ENCODE measurements at regions not wholly inside any gene's neighbourhood (a gene's known extent, or its start where the extent isn't known, plus 50 kb on each side); places are given as distances from the start of the nearest gene placed in this dataset.
A peak's percentile ranks its signal among the peaks of the same experiment; 100 is the strongest.

DNA sequence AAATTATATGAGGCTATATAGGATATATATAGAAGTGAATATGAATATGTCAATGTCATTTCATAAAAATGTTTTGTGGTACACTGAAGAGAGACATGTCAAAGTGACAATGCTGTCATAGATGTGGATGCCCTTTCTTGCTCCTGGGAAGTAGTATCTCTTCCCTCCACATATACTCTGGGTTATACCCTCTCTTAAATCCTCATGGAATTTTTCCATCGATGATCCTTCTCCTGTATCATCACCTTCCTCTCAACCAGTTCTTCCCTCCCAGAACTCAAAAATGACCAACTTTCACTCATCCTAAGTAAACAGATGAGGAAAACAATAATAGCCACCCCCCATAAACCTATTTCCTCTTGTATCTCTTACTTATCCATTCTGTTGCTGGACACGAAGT lies 351.5 kb downstream of the USP25 start:
- no peaks in the 10 kb centered on the region for H3K27me3 ChIP-seq
- DNase-seq (ENCODE audit: low spot score in 2 of 2): no peak
- 85 to 86% methylated on average over 2 of the region's 2 CpGs for WGBS, 2 donors
- peak overlapping the region in 2 of 4 donors; percentile 59 to 72 for H3K27ac ChIP-seq
- no peak overlapping the region for H3K4me3 ChIP-seq
- TF ChIP-seq EP300 (IDR thresholded peaks at IDR 0.05) (no peak), POLR2A (IDR thresholded peaks at IDR 0.05) (no peak)
- TF ChIP-seq, protein P1, sequence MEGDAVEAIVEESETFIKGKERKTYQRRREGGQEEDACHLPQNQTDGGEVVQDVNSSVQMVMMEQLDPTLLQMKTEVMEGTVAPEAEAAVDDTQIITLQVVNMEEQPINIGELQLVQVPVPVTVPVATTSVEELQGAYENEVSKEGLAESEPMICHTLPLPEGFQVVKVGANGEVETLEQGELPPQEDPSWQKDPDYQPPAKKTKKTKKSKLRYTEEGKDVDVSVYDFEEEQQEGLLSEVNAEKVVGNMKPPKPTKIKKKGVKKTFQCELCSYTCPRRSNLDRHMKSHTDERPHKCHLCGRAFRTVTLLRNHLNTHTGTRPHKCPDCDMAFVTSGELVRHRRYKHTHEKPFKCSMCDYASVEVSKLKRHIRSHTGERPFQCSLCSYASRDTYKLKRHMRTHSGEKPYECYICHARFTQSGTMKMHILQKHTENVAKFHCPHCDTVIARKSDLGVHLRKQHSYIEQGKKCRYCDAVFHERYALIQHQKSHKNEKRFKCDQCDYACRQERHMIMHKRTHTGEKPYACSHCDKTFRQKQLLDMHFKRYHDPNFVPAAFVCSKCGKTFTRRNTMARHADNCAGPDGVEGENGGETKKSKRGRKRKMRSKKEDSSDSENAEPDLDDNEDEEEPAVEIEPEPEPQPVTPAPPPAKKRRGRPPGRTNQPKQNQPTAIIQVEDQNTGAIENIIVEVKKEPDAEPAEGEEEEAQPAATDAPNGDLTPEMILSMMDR (IDR thresholded peaks at IDR 0.05): no peak
- H3K36me3 ChIP-seq: no peaks in the 10 kb centered on the region
- H3K9me3 ChIP-seq: no peaks in the 10 kb centered on the region
- peaks cover 0 to 23% (median 0%) of the 10 kb centered on the region in 4 donors for H3K4me1 ChIP-seq

- Histone ChIP-seq H3K36me3 (no peaks in the 10 kb centered on the region), H3K27ac (peak overlapping the region; percentile 9 to 72 (median 50)), H3K4me3 (peak overlapping the region in 2 of 4 donors; percentile 15 to 22), H3K9me3 (no peaks in the 10 kb centered on the region), H3K27me3 (no peaks in the 10 kb centered on the region), H3K4me1 (peaks cover 0 to 26% (median 0%) of the 10 kb centered on the region in 4 donors)
- no peak for DNase-seq (ENCODE audit: low spot score in 2 of 2)
- WGBS, 2 donors: 28 to 30% methylated on average over 6 of the region's 6 CpGs
- TF ChIP-seq, protein P1 (IDR thresholded peaks at IDR 0.05): peak; percentile 32 to 58 (median 40)
- TF ChIP-seq EP300 (IDR thresholded peaks at IDR 0.05): no peak
Observed at GRCh38 chr21:16082038-16082816, 352.4 kb downstream of the USP25 start.

- DNase-seq (ENCODE audit: low spot score in 2 of 2): peak in 1 of 2 donors; percentile 45
- TF ChIP-seq EP300 (IDR thresholded peaks at IDR 0.05): peak in 1 of 2 donors; percentile 49
- TF ChIP-seq, protein P1 (IDR thresholded peaks at IDR 0.05): no peak
- H3K36me3 ChIP-seq: no peaks in the 10 kb centered on the region
- peaks cover 0 to 29% (median 0%) of the 10 kb centered on the region in 4 donors for H3K4me1 ChIP-seq
- H3K9me3 ChIP-seq: no peaks in the 10 kb centered on the region
- H3K27ac ChIP-seq: peak overlapping the region; percentile 35 to 83 (median 51)
- H3K4me3 ChIP-seq: peak overlapping the region in 1 of 4 donors; percentile 2
- 50 to 53% methylated on average over 7 of the region's 7 CpGs for WGBS, 2 donors
- H3K27me3 ChIP-seq: no peaks in the 10 kb centered on the region
Observed at GRCh38 chr21:16084776-16085364, 355.1 kb downstream of the USP25 start.

GRCh38 chr21:16085421-16085820 lies 355.6 kb downstream of the USP25 start:
- H3K9me3 ChIP-seq: no peaks in the 10 kb centered on the region
- DNase-seq (ENCODE audit: low spot score in 2 of 2): no peak
- H3K4me1 ChIP-seq: peaks cover 0 to 29% (median 0%) of the 10 kb centered on the region in 4 donors
- H3K27me3 ChIP-seq: no peaks in the 10 kb centered on the region
- no peaks in the 10 kb centered on the region for H3K36me3 ChIP-seq
- TF ChIP-seq, protein P1 (IDR thresholded peaks at IDR 0.05): no peak
- TF ChIP-seq POLR2A (IDR thresholded peaks at IDR 0.05) (no peak), EP300 (IDR thresholded peaks at IDR 0.05) (no peak)
- 54 to 57% methylated on average over 5 of the region's 5 CpGs for WGBS, 2 donors
- peak overlapping the region; percentile 35 to 83 (median 51) for H3K27ac ChIP-seq
- peak overlapping the region in 2 of 4 donors; percentile 1 to 2 for H3K4me3 ChIP-seq

DNA sequence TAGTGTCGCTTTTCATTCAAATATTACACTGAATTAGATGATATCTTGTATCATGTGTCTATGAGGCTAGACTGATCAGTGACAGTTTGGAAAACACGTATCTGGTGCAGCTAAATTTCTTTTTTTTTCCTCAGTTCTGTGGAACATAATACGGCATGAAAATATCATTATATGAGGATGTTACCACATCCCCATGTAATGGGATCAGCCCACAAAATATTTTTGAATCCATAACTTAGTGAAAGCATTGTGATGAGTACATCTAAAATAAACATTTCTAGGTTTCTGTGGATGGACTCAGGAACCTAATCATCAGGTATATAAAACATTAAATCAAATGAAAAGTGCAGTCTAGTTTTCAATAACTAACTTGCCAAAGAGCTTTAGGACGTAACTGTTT lies 356.3 kb downstream of the USP25 start:
- Histone ChIP-seq H3K4me1 (peaks cover 0 to 29% (median 0%) of the 10 kb centered on the region in 4 donors), H3K4me3 (peak overlapping the region in 2 of 4 donors; percentile 0 to 1), H3K27ac (peak overlapping the region; percentile 35 to 83 (median 51)), H3K9me3 (no peaks in the 10 kb centered on the region), H3K36me3 (no peaks in the 10 kb centered on the region), H3K27me3 (no peaks in the 10 kb centered on the region)
- TF ChIP-seq EP300 (IDR thresholded peaks at IDR 0.05): no peak
- TF ChIP-seq, protein P1 (IDR thresholded peaks at IDR 0.05): no peak
- TF ChIP-seq POLR2A (IDR thresholded peaks at IDR 0.05): no peak
- WGBS, 2 donors: 56 to 65% methylated on average over 4 of the region's 4 CpGs
- no peak for DNase-seq (ENCODE audit: low spot score in 2 of 2)
